Caco-2 (cell line): ENCODE measurements at regions not wholly inside any gene's neighbourhood (a gene's known extent, or its start where the extent isn't known, plus 50 kb on each side); places are given as distances from the start of the nearest gene placed in this dataset.

Experiments used
- BruUV-seq: library from RNA; stranded (reverse); fragments of 400-500 nt; replicated peaks from 2 replicates; lab custom pipeline; 2021; lab: Mats Ljungman, UMichigan
- CTCF ChIA-PET: fragments of 300-600 bp; sonication (Branson Sonifier 250); formaldehyde crosslinking; loops from one replicate; lab custom pipeline; 2022; ENCODE audit warnings: antibody characterized with exemption; lab: Charles Lee
- POLR2A ChIA-PET: fragments of 300-600 bp; sonication (Branson Sonifier 250); formaldehyde crosslinking; loops from one replicate; lab custom pipeline; 2022; ENCODE audit warnings: antibody characterized with exemption; lab: Charles Lee
- DNase-seq, 2 experiments: peaks; one replicate each; pipeline versions ENCODE4 v3.0.0 to v3.0.0-alpha.2; 2020 to 2022
- H3K27me3 ChIP-seq: replicated peaks from 2 replicates; pipeline ENCODE4 v1.6.0; 2011; ENCODE audit warnings: low read length; ENCODE audit not compliant: control insufficient read depth, insufficient read depth
- H3K36me3 ChIP-seq: 2 replicates; pipeline ENCODE4 v1.5.1; 2011; ENCODE audit warnings: low read length; ENCODE audit not compliant: control insufficient read depth, insufficient read depth
- H3K4me1 ChIP-seq: fragments of 250-450 bp; sonication (Bioruptor Pico); 2 replicates; pipeline ENCODE4 v1.5.1; 2020; ENCODE audit warnings: mild to moderate bottlenecking
- H3K4me3 ChIP-seq: 2 replicates; pipeline ENCODE4 v1.5.1; 2011; ENCODE audit warnings: low read depth, mild to moderate bottlenecking, control low read depth, low read length
- H3K9me3 ChIP-seq: fragments of 250-450 bp; sonication (Bioruptor Pico); 2 replicates; pipeline ENCODE4 v1.5.1; 2020; ENCODE audit warnings: mild to moderate bottlenecking, moderate library complexity
- H3K27ac Mint-ChIP-seq: one replicate; pipeline ENCODE4 v1.8.0; 2022; ENCODE audit warnings: mixed read lengths; ENCODE audit not compliant: unreplicated experiment
- H3K27me3 Mint-ChIP-seq: one replicate; pipeline ENCODE4 v1.8.0; 2022; ENCODE audit warnings: mixed read lengths; ENCODE audit not compliant: insufficient read depth, unreplicated experiment
- H3K36me3 Mint-ChIP-seq: one replicate; pipeline ENCODE4 v1.8.0; 2022; ENCODE audit warnings: mild to moderate bottlenecking, mixed read lengths; ENCODE audit not compliant: insufficient read depth, unreplicated experiment
- H3K4me1 Mint-ChIP-seq: one replicate; pipeline ENCODE4 v1.8.0; 2022; ENCODE audit warnings: low read depth, mixed read lengths; ENCODE audit not compliant: unreplicated experiment
- H3K4me3 Mint-ChIP-seq: one replicate; pipeline ENCODE4 v1.8.0; 2022; ENCODE audit warnings: mild to moderate bottlenecking, moderate library complexity, mixed read lengths; ENCODE audit not compliant: unreplicated experiment
- H3K9me3 Mint-ChIP-seq: one replicate; pipeline ENCODE4 v1.8.0; 2022; ENCODE audit warnings: mixed read lengths; ENCODE audit not compliant: unreplicated experiment
- CTCF ChIP-seq, 2 experiments: fragments of 200-600 bp in 1 of 2; IDR thresholded peaks; 1 replicate in 1 of 2; 2 replicates in 1 of 2; pipeline versions ENCODE4 v1.5.1 to v1.8.0; 2011 to 2022; ENCODE audit warnings: antibody characterized with exemption in 1 of 2, control low read depth in 1 of 2, inconsistent platforms in 1 of 2, low read depth in 1 of 2, low read length in 1 of 2, mild to moderate bottlenecking in 1 of 2, moderate library complexity in 1 of 2; ENCODE audit not compliant: insufficient read depth in 1 of 2, severe bottlenecking in 1 of 2, unreplicated experiment in 1 of 2
- intact Hi-C: fragments of 100-400 bp; cut with micrococcal nuclease; formaldehyde crosslinking; loops from one replicate; pipeline ENCODE4 v1.10.0; 2022; ENCODE audit not compliant: unreplicated experiment

GRCh38 chr2:147122944-147123343, 721.9 kb upstream of the ACVR2A start:
- ChIA-PET CTCF (no interaction called here), POLR2A (no interaction called here)
- no peaks in the 10 kb centered on the region for H3K27me3 ChIP-seq
- Mint-ChIP-seq H3K27ac (no peak overlapping the region), H3K4me1 (no peaks in the 10 kb centered on the region), H3K9me3 (peaks cover 31% of the 10 kb centered on the region), H3K4me3 (no peak overlapping the region), H3K27me3 (no peaks in the 10 kb centered on the region), H3K36me3 (no peaks in the 10 kb centered on the region)
- H3K36me3 ChIP-seq = no peaks in the 10 kb centered on the region
- no TSS peak for BruUV-seq
- no peak for TF ChIP-seq CTCF (IDR thresholded peaks at IDR 0.05; ENCODE audit: insufficient read depth in 1 of 2, low read depth in 1 of 2, low read length in 1 of 2, severe bottlenecking in 1 of 2, unreplicated experiment in 1 of 2)
- intact Hi-C loops = no loop called here
- no peaks in the 10 kb centered on the region for H3K9me3 ChIP-seq
- no peaks in the 10 kb centered on the region for H3K4me1 ChIP-seq
- DNase-seq = no peak
- H3K4me3 ChIP-seq = no peak overlapping the region

- H3K27me3 ChIP-seq = no peaks in the 10 kb centered on the region
- H3K4me1 Mint-ChIP-seq = no peaks in the 10 kb centered on the region
- H3K4me1 ChIP-seq = no peaks in the 10 kb centered on the region
- no peaks in the 10 kb centered on the region for H3K9me3 Mint-ChIP-seq
- intact Hi-C loops = no loop called here
- H3K36me3 Mint-ChIP-seq = no peaks in the 10 kb centered on the region
- no peaks in the 10 kb centered on the region for H3K27me3 Mint-ChIP-seq
- no peak overlapping the region for H3K4me3 Mint-ChIP-seq
- POLR2A ChIA-PET = no interaction called here
- no peak overlapping the region for H3K4me3 ChIP-seq
- CTCF ChIA-PET = no interaction called here
- H3K36me3 ChIP-seq = no peaks in the 10 kb centered on the region
- BruUV-seq = no TSS peak
- no peak overlapping the region for H3K27ac Mint-ChIP-seq
- DNase-seq = no peak
- no peaks in the 10 kb centered on the region for H3K9me3 ChIP-seq
- TF ChIP-seq CTCF (IDR thresholded peaks at IDR 0.05; ENCODE audit: insufficient read depth in 1 of 2, low read depth in 1 of 2, low read length in 1 of 2, severe bottlenecking in 1 of 2, unreplicated experiment in 1 of 2) = no peak
These were observed 733.9 kb upstream of the ACVR2A start for GRCh38 chr2:147110962-147111361.

DNA sequence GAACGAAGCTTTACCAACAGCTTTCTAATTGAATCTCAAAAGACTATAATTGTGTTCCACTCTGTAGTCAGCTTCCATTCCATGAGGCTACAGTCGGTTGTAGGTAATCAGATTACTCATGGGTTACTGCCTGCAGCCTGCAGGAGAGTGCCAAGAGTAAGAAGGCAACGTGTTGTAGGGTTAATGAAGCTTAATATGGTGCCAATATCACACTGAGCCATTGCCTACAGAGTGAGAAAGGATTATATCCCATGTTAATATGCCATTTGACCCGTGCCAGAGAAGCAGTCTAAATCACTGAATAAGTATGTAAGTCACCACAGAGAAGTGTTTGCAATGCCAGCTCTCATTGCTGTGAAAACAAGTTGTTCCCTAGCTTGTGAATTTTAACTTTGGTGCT, 734.5 kb upstream of the ACVR2A start:
- no peaks in the 10 kb centered on the region for H3K9me3 ChIP-seq
- peaks cover under 1% of the 10 kb centered on the region for H3K27me3 Mint-ChIP-seq
- DNase-seq = no peak
- no peaks in the 10 kb centered on the region for H3K27me3 ChIP-seq
- no peak overlapping the region for H3K27ac Mint-ChIP-seq
- H3K36me3 ChIP-seq = no peaks in the 10 kb centered on the region
- no peak overlapping the region for H3K4me3 Mint-ChIP-seq
- peaks cover 5% of the 10 kb centered on the region for H3K9me3 Mint-ChIP-seq
- ChIA-PET POLR2A (no interaction called here), CTCF (no interaction called here)
- BruUV-seq = no TSS peak
- H3K4me3 ChIP-seq = no peak overlapping the region
- intact Hi-C loops = no loop called here
- H3K4me1 Mint-ChIP-seq = no peaks in the 10 kb centered on the region
- no peaks in the 10 kb centered on the region for H3K36me3 Mint-ChIP-seq
- no peak for TF ChIP-seq CTCF (IDR thresholded peaks at IDR 0.05; ENCODE audit: insufficient read depth in 1 of 2, low read depth in 1 of 2, low read length in 1 of 2, severe bottlenecking in 1 of 2, unreplicated experiment in 1 of 2)
- no peaks in the 10 kb centered on the region for H3K4me1 ChIP-seq
